ENCODE measurements at regions not wholly inside any gene's neighbourhood (a gene's known extent, or its start where the extent isn't known, plus 50 kb on each side); places are given as distances from the start of the nearest gene placed in this dataset.

GRCh38 chr6:6538261-6538660 is 50.3 kb upstream of the LY86 start:
- no peak for TF ChIP-seq CTCF (IDR thresholded peaks at IDR 0.05)
- no peak for TF ChIP-seq POLR2AphosphoS5 (IDR thresholded peaks at IDR 0.05)
